ENCODE measurements at regions not wholly inside any gene's neighbourhood (a gene's known extent, or its start where the extent isn't known, plus 50 kb on each side); places are given as distances from the start of the nearest gene placed in this dataset.
"Not testable (repeated sequence)": the region's sequence is repeated elsewhere in the genome, so short reads cannot be mapped to it uniquely, and the experiment has no call there.

GRCh38 chr7:142641252-142641651 is 108.0 kb upstream of the PRSS1 start:
- not testable (repeated sequence) for TF ChIP-seq POLR2AphosphoS5 (IDR thresholded peaks at IDR 0.05; ENCODE audit: borderline replicate concordance, low read depth, low read length); EZH2 (IDR thresholded peaks at IDR 0.05)

Measured in SK-N-MC (cell line).